ENCODE measurements at regions not wholly inside any gene's neighbourhood (a gene's known extent, or its start where the extent isn't known, plus 50 kb on each side); places are given as distances from the start of the nearest gene placed in this dataset.
A peak's percentile ranks its signal among the peaks of the same experiment; 100 is the strongest.

- dilution Hi-C loops (cut with HindIII; ENCODE audit: low sequenced_read_pairs, unreplicated experiment), result no loop called here
- POLR2A ChIA-PET (ENCODE audit: unreplicated experiment), result no interaction called here
- peak; percentile 10; the same call in 1 of the 2 replicates for TF ChIP-seq CEBPB (IDR thresholded peaks at IDR 0.05; ENCODE audit: low read depth, low read length)
- TF ChIP-seq ELK1 (IDR thresholded peaks at IDR 0.05; ENCODE audit: borderline replicate concordance, low read depth, low read length), result no peak
These were observed 176.8 kb downstream of the ABHD5 start for GRCh38 chr3:43867436-43868072.

More at GRCh38 chr3:43867436-43868072, 176.8 kb downstream of the ABHD5 start:
- no peak overlapping the region for H4K5ac ChIP-seq (ENCODE audit: low read depth, low read length)
- no peak overlapping the region; the same call in 1 of the 2 replicates for H3K27ac ChIP-seq (ENCODE audit: insufficient read depth, low read length)
- no peak overlapping the region for H3K4me2 ChIP-seq (ENCODE audit: low read depth, low read length)
- no peak overlapping the region for H3K9ac ChIP-seq (ENCODE audit: low read depth, low read length)
- peak overlapping the region; percentile 42; the same call in 1 of the 2 replicates for H4K91ac ChIP-seq (ENCODE audit: insufficient read depth, low read depth, low read length)
- H3K23ac ChIP-seq (ENCODE audit: low read depth, low read length), result no peak overlapping the region
- H4K20me1 ChIP-seq (ENCODE audit: insufficient read depth, low read length), result no peaks in the 10 kb centered on the region
- H2BK20ac ChIP-seq (ENCODE audit: low read depth, low read length), result peak overlapping the region; percentile 39
- ATAC-seq (ENCODE audit: low read depth) (peak; percentile 9), DNase-seq (peak; percentile 66)
- no TSS peak for BruUV-seq (replicated peaks)
- H2AK5ac ChIP-seq (ENCODE audit: low read depth, low read length), result peak overlapping the region; percentile 29; the same call in 1 of the 2 replicates
- peaks cover 34% of the 10 kb centered on the region for H3K4me1 ChIP-seq (ENCODE audit: control insufficient read depth, insufficient read depth, low read length)
- no peak overlapping the region for H2BK5ac ChIP-seq (ENCODE audit: low read depth, low read length, poor library complexity, severe bottlenecking)
- intact Hi-C loops (cut with micrococcal nuclease), result no loop called here
- H3K4me3 ChIP-seq (ENCODE audit: insufficient read depth, low read depth, low read length), result no peak overlapping the region
- no peak overlapping the region; a peak in 1 of 4 replicates for H4K8ac ChIP-seq (ENCODE audit: low read depth in 2 of 2, low read length in 2 of 2)
- H3K18ac ChIP-seq (ENCODE audit: low read depth, low read length), result no peak overlapping the region
- no peaks in the 10 kb centered on the region for H3K36me3 ChIP-seq (ENCODE audit: control insufficient read depth, insufficient read depth, low read length)
- H3K79me1 ChIP-seq (ENCODE audit: low read depth in 1 of 2, low read length in 2 of 2), result peaks cover 0 to 4% of the 10 kb centered on the region in 2 experiments; a peak in 1 of 4 replicates
- H3K27me3 ChIP-seq (ENCODE audit: control insufficient read depth, insufficient read depth, low read length), result no peaks in the 10 kb centered on the region
- peak overlapping the region; percentile 30; the same call in 1 of the 2 replicates for H3K14ac ChIP-seq (replicated peaks; ENCODE audit: low read depth, low read length)
- H3K56ac ChIP-seq (ENCODE audit: extremely low read depth, insufficient read depth, low read length), result no peak overlapping the region
- WGBS, 2 experiments (ENCODE audit: extremely low coverage in 2 of 2, insufficient read length in 1 of 2), result 80% methylated on average over 1 of the region's 8 CpGs; no CpG with 5 or more reads in 1 of the 2 experiments
- H2AFZ ChIP-seq (replicated peaks; ENCODE audit: low read length, poor library complexity), result peak overlapping the region; percentile 34
- H2BK15ac ChIP-seq (ENCODE audit: low read depth, low read length), result peak overlapping the region; percentile 38; the same call in 1 of the 3 replicates
- H2AK9ac ChIP-seq (replicated peaks; ENCODE audit: low read depth, low read length, poor library complexity), result peak overlapping the region; percentile 57
- H3K4ac ChIP-seq (ENCODE audit: low read depth, low read length), result peak overlapping the region; percentile 66
- no peaks in the 10 kb centered on the region for H3K9me3 ChIP-seq (ENCODE audit: control insufficient read depth, insufficient read depth, low read length)
- in situ Hi-C loops (cut with MboI; ENCODE audit: low sequenced_read_pairs), result no loop called here
- H3K9me1 ChIP-seq (ENCODE audit: insufficient read depth, low read length), result peaks cover 35% of the 10 kb centered on the region
- CTCF ChIA-PET, result interaction anchor here (6.6 kb wide), 1 partner anchor 12 kb away, joined by 26 read pairs; no protein-coding TSS in a partner anchor
- H2BK120ac ChIP-seq (ENCODE audit: low read depth, low read length), result peak overlapping the region; percentile 70

Measured in IMR-90 (cell line).